ENCODE measurements at regions not wholly inside any gene's neighbourhood (a gene's known extent, or its start where the extent isn't known, plus 50 kb on each side); places are given as distances from the start of the nearest gene placed in this dataset.

DNA sequence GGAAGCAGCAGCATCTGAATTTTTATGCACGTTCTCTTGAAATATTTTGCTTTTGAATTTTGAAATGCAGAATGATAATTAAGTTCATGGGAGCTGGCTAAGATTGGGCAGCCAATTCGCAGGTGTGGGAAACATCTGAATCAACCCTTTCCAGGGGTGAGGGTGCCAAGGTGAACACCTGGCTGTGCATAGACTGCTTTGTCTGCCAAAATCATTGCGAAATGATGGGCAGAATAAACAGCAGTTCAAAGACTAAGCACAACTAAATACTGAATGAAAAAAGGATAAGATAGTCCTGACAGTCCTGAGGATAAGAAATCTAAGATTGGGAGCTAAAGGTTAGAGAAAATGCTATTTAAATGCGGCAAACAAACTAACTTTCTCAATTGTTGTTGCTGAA, 813.3 kb upstream of the RAG2 start:
- TF ChIP-seq, protein P1, sequence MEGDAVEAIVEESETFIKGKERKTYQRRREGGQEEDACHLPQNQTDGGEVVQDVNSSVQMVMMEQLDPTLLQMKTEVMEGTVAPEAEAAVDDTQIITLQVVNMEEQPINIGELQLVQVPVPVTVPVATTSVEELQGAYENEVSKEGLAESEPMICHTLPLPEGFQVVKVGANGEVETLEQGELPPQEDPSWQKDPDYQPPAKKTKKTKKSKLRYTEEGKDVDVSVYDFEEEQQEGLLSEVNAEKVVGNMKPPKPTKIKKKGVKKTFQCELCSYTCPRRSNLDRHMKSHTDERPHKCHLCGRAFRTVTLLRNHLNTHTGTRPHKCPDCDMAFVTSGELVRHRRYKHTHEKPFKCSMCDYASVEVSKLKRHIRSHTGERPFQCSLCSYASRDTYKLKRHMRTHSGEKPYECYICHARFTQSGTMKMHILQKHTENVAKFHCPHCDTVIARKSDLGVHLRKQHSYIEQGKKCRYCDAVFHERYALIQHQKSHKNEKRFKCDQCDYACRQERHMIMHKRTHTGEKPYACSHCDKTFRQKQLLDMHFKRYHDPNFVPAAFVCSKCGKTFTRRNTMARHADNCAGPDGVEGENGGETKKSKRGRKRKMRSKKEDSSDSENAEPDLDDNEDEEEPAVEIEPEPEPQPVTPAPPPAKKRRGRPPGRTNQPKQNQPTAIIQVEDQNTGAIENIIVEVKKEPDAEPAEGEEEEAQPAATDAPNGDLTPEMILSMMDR (IDR thresholded peaks at IDR 0.05), result no peak
- TF ChIP-seq POLR2A (IDR thresholded peaks at IDR 0.05), result no peak
- no peak for TF ChIP-seq POLR2AphosphoS5 (IDR thresholded peaks at IDR 0.05)
